ENCODE measurements at regions not wholly inside any gene's neighbourhood (a gene's known extent, or its start where the extent isn't known, plus 50 kb on each side); places are given as distances from the start of the nearest gene placed in this dataset.
"Not testable (repeated sequence)": the region's sequence is repeated elsewhere in the genome, so short reads cannot be mapped to it uniquely, and the experiment has no call there.

- no peak overlapping the region for H3K27ac ChIP-seq (replicated peaks; ENCODE audit: low read length)
- H2BK12ac ChIP-seq (ENCODE audit: low read length): no peak overlapping the region
- H3K9me3 ChIP-seq (replicated peaks in 1 of 2; ENCODE audit: control insufficient read depth in 2 of 2, insufficient read depth in 1 of 2, low read depth in 1 of 2, low read length in 2 of 2): no peaks in the 10 kb centered on the region
- H3K23ac ChIP-seq (ENCODE audit: low read depth, low read length, poor library complexity): no peak overlapping the region
- no peaks in the 10 kb centered on the region for H3K36me3 ChIP-seq (replicated peaks in 1 of 2; ENCODE audit: control insufficient read depth in 2 of 2, insufficient read depth in 2 of 2, low read length in 2 of 2)
- no peaks in the 10 kb centered on the region for H3K79me1 ChIP-seq (ENCODE audit: low read depth, low read length)
- H3K9ac ChIP-seq (ENCODE audit: low read depth, low read length, poor library complexity): no peak overlapping the region
- no peak overlapping the region for H2AK5ac ChIP-seq (ENCODE audit: low read depth, low read length)
- H3K18ac ChIP-seq (ENCODE audit: low read length): no peak overlapping the region
- no peak overlapping the region for H2AFZ ChIP-seq (ENCODE audit: low read length)
- no peak overlapping the region for H3K4me3 ChIP-seq (ENCODE audit: low read length in 2 of 2)
- no peak overlapping the region for H3K4ac ChIP-seq (ENCODE audit: low read length)
- H3K4me1 ChIP-seq (ENCODE audit: control insufficient read depth in 2 of 2, insufficient read depth in 1 of 2, low read depth in 1 of 2, low read length in 2 of 2): peaks cover 0 to 3% of the 10 kb centered on the region in 2 donors
- no peak overlapping the region for H2BK120ac ChIP-seq (ENCODE audit: low read depth, low read length)
- H4K91ac ChIP-seq (ENCODE audit: low read depth, low read length, poor library complexity): no peak overlapping the region
- no peak overlapping the region for H2BK15ac ChIP-seq (ENCODE audit: low read length)
- no peak overlapping the region for H3K14ac ChIP-seq (ENCODE audit: low read length)
- DNase-seq (ENCODE audit: low spot score): no peak
- no peak overlapping the region for H3K4me2 ChIP-seq (ENCODE audit: insufficient read depth, low read length, poor library complexity, severe bottlenecking)
- WGBS, 2 donors (ENCODE audit: extremely low coverage in 2 of 2, insufficient read length in 2 of 2, insufficient replicate concordance in 1 of 2): no CpG with 5 or more reads among the region's 3 CpGs
- H2BK5ac ChIP-seq (ENCODE audit: low read length): no peak overlapping the region
- H3K27me3 ChIP-seq (ENCODE audit: control insufficient read depth in 3 of 3, insufficient read depth in 3 of 3, low read depth in 1 of 3, low read length in 3 of 3): peaks cover 0 to 3% (median 0%) of the 10 kb centered on the region in 3 experiments
- no peak overlapping the region for H4K8ac ChIP-seq (ENCODE audit: low read depth, low read length)
These were observed 58.3 kb downstream of the MAFB start for GRCh38 chr20:40630713-40631112.

- no peak for DNase-seq (ENCODE audit: low spot score)
- no CpG with 5 or more reads among the region's 7 CpGs for WGBS, 2 donors (ENCODE audit: extremely low coverage in 2 of 2, insufficient read length in 2 of 2, insufficient replicate concordance in 1 of 2)
These were observed 58.9 kb downstream of the MAFB start for GRCh38 chr20:40630099-40630498.

GRCh38 chr20:40628877-40629276 lies 60.2 kb downstream of the MAFB start:
- Histone ChIP-seq H3K79me1 (ENCODE audit: low read depth, low read length) (no peaks in the 10 kb centered on the region), H3K4me3 (ENCODE audit: low read length in 2 of 2) (no peak overlapping the region), H2BK120ac (ENCODE audit: low read depth, low read length) (no peak overlapping the region), H3K4me2 (ENCODE audit: insufficient read depth, low read length, poor library complexity, severe bottlenecking) (no peak overlapping the region), H3K4ac (ENCODE audit: low read length) (no peak overlapping the region), H3K18ac (ENCODE audit: low read length) (no peak overlapping the region), H2AK5ac (ENCODE audit: low read depth, low read length) (no peak overlapping the region), H2BK5ac (ENCODE audit: low read length) (no peak overlapping the region), H3K36me3 (replicated peaks in 1 of 2; ENCODE audit: control insufficient read depth in 2 of 2, insufficient read depth in 2 of 2, low read length in 2 of 2) (no peaks in the 10 kb centered on the region), H4K91ac (ENCODE audit: low read depth, low read length, poor library complexity) (no peak overlapping the region), H3K14ac (ENCODE audit: low read length) (no peak overlapping the region), H4K8ac (ENCODE audit: low read depth, low read length) (no peak overlapping the region), H2AFZ (ENCODE audit: low read length) (no peak overlapping the region), H3K27ac (replicated peaks; ENCODE audit: low read length) (no peak overlapping the region), H3K27me3 (ENCODE audit: control insufficient read depth in 3 of 3, insufficient read depth in 3 of 3, low read depth in 1 of 3, low read length in 3 of 3) (peaks cover 0 to 3% (median 0%) of the 10 kb centered on the region in 3 experiments), H3K4me1 (ENCODE audit: control insufficient read depth in 2 of 2, insufficient read depth in 1 of 2, low read depth in 1 of 2, low read length in 2 of 2) (peaks cover 0 to 3% of the 10 kb centered on the region in 2 donors), H3K23ac (ENCODE audit: low read depth, low read length, poor library complexity) (no peak overlapping the region), H2BK15ac (ENCODE audit: low read length) (no peak overlapping the region), H2BK12ac (ENCODE audit: low read length) (no peak overlapping the region), H3K9me3 (replicated peaks in 1 of 2; ENCODE audit: control insufficient read depth in 2 of 2, insufficient read depth in 1 of 2, low read depth in 1 of 2, low read length in 2 of 2) (no peaks in the 10 kb centered on the region), H3K9ac (ENCODE audit: low read depth, low read length, poor library complexity) (no peak overlapping the region)
- WGBS, 2 donors (ENCODE audit: extremely low coverage in 2 of 2, insufficient read length in 2 of 2, insufficient replicate concordance in 1 of 2): no CpG with 5 or more reads among the region's 10 CpGs
- no peak for DNase-seq (ENCODE audit: low spot score)

More at GRCh38 chr20:40630099-40630498, 58.9 kb downstream of the MAFB start:
- no peak overlapping the region for H3K4me3 ChIP-seq (ENCODE audit: low read length in 2 of 2)
- no peak overlapping the region for H2BK12ac ChIP-seq (ENCODE audit: low read length)
- no peak overlapping the region for H3K4me2 ChIP-seq (ENCODE audit: insufficient read depth, low read length, poor library complexity, severe bottlenecking)
- no peak overlapping the region for H2BK15ac ChIP-seq (ENCODE audit: low read length)
- H3K18ac ChIP-seq (ENCODE audit: low read length): no peak overlapping the region
- no peak overlapping the region for H3K23ac ChIP-seq (ENCODE audit: low read depth, low read length, poor library complexity)
- H3K9ac ChIP-seq (ENCODE audit: low read depth, low read length, poor library complexity): no peak overlapping the region
- H3K27ac ChIP-seq (replicated peaks; ENCODE audit: low read length): no peak overlapping the region
- H3K4me1 ChIP-seq (ENCODE audit: control insufficient read depth in 2 of 2, insufficient read depth in 1 of 2, low read depth in 1 of 2, low read length in 2 of 2): peaks cover 0 to 3% of the 10 kb centered on the region in 2 donors
- no peak overlapping the region for H2BK120ac ChIP-seq (ENCODE audit: low read depth, low read length)
- no peak overlapping the region for H3K14ac ChIP-seq (ENCODE audit: low read length)
- H3K79me1 ChIP-seq (ENCODE audit: low read depth, low read length): no peaks in the 10 kb centered on the region
- H4K91ac ChIP-seq (ENCODE audit: low read depth, low read length, poor library complexity): no peak overlapping the region
- no peak overlapping the region for H3K4ac ChIP-seq (ENCODE audit: low read length)
- H2AFZ ChIP-seq (ENCODE audit: low read length): no peak overlapping the region
- no peaks in the 10 kb centered on the region for H3K9me3 ChIP-seq (replicated peaks in 1 of 2; ENCODE audit: control insufficient read depth in 2 of 2, insufficient read depth in 1 of 2, low read depth in 1 of 2, low read length in 2 of 2)
- no peak overlapping the region for H2AK5ac ChIP-seq (ENCODE audit: low read depth, low read length)
- H3K27me3 ChIP-seq (ENCODE audit: control insufficient read depth in 3 of 3, insufficient read depth in 3 of 3, low read depth in 1 of 3, low read length in 3 of 3): peaks cover 0 to 3% (median 0%) of the 10 kb centered on the region in 3 experiments
- H2BK5ac ChIP-seq (ENCODE audit: low read length): no peak overlapping the region
- no peak overlapping the region for H4K8ac ChIP-seq (ENCODE audit: low read depth, low read length)
- no peaks in the 10 kb centered on the region for H3K36me3 ChIP-seq (replicated peaks in 1 of 2; ENCODE audit: control insufficient read depth in 2 of 2, insufficient read depth in 2 of 2, low read length in 2 of 2)

- H2BK15ac ChIP-seq (ENCODE audit: low read length); H3K27ac ChIP-seq (replicated peaks; ENCODE audit: low read length); H3K4me3 ChIP-seq (ENCODE audit: low read length in 2 of 2); H3K36me3 ChIP-seq (replicated peaks in 1 of 2; ENCODE audit: control insufficient read depth in 2 of 2, insufficient read depth in 2 of 2, low read length in 2 of 2); H2AFZ ChIP-seq (ENCODE audit: low read length); H2BK5ac ChIP-seq (ENCODE audit: low read length); H3K4me1 ChIP-seq (ENCODE audit: control insufficient read depth in 2 of 2, insufficient read depth in 1 of 2, low read depth in 1 of 2, low read length in 2 of 2); H2BK12ac ChIP-seq (ENCODE audit: low read length); H3K23ac ChIP-seq (ENCODE audit: low read depth, low read length, poor library complexity); H3K4me2 ChIP-seq (ENCODE audit: insufficient read depth, low read length, poor library complexity, severe bottlenecking); H3K18ac ChIP-seq (ENCODE audit: low read length); H4K91ac ChIP-seq (ENCODE audit: low read depth, low read length, poor library complexity); H3K14ac ChIP-seq (ENCODE audit: low read length); H2BK120ac ChIP-seq (ENCODE audit: low read depth, low read length); H3K9ac ChIP-seq (ENCODE audit: low read depth, low read length, poor library complexity); DNase-seq (ENCODE audit: low spot score); H3K79me1 ChIP-seq (ENCODE audit: low read depth, low read length); H4K8ac ChIP-seq (ENCODE audit: low read depth, low read length); H3K9me3 ChIP-seq (replicated peaks in 1 of 2; ENCODE audit: control insufficient read depth in 2 of 2, insufficient read depth in 1 of 2, low read depth in 1 of 2, low read length in 2 of 2); H3K27me3 ChIP-seq (ENCODE audit: control insufficient read depth in 3 of 3, insufficient read depth in 3 of 3, low read depth in 1 of 3, low read length in 3 of 3); H2AK5ac ChIP-seq (ENCODE audit: low read depth, low read length); H3K4ac ChIP-seq (ENCODE audit: low read length): not testable (repeated sequence)
- no CpG with 5 or more reads among the region's 7 CpGs for WGBS, 2 donors (ENCODE audit: extremely low coverage in 2 of 2, insufficient read length in 2 of 2, insufficient replicate concordance in 1 of 2)
These were observed 70.0 kb downstream of the MAFB start for GRCh38 chr20:40619053-40619452.

Measured in neuronal stem cell (in vitro differentiated cells).